ENCODE measurements at regions not wholly inside any gene's neighbourhood (a gene's known extent, or its start where the extent isn't known, plus 50 kb on each side); places are given as distances from the start of the nearest gene placed in this dataset.

DNA sequence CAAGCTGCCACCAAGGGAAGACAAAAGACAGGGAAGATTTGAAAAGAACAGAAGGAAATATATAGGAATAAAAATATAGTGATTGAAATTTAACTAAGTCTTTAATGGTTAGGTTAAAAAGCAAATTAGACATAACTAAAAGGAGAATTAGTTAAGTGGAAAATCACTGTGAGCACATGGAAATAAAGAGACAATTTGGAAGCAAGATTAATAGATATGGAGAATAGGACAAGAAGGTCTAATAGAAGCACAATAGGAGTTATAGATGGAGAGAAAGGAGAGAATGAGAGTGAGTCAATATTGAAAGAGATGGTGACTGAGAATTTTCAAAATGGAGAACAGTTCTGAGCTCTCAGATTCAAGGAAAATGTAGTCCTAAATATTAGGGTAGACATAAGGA is 176.9 kb downstream of the ASB1 start:
- TF ChIP-seq, protein P1, sequence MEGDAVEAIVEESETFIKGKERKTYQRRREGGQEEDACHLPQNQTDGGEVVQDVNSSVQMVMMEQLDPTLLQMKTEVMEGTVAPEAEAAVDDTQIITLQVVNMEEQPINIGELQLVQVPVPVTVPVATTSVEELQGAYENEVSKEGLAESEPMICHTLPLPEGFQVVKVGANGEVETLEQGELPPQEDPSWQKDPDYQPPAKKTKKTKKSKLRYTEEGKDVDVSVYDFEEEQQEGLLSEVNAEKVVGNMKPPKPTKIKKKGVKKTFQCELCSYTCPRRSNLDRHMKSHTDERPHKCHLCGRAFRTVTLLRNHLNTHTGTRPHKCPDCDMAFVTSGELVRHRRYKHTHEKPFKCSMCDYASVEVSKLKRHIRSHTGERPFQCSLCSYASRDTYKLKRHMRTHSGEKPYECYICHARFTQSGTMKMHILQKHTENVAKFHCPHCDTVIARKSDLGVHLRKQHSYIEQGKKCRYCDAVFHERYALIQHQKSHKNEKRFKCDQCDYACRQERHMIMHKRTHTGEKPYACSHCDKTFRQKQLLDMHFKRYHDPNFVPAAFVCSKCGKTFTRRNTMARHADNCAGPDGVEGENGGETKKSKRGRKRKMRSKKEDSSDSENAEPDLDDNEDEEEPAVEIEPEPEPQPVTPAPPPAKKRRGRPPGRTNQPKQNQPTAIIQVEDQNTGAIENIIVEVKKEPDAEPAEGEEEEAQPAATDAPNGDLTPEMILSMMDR (IDR thresholded peaks at IDR 0.05; ENCODE audit: low read depth, low read length), result no peak
- TF ChIP-seq EZH2phosphoT487 (IDR thresholded peaks at IDR 0.05; ENCODE audit: low read depth), result no peak
